ENCODE measurements at regions not wholly inside any gene's neighbourhood (a gene's known extent, or its start where the extent isn't known, plus 50 kb on each side); places are given as distances from the start of the nearest gene placed in this dataset.

GRCh38 chr15:47959617-47960413, 161.0 kb upstream of the SLC24A5 start:
- H3K4me3 ChIP-seq, result no peak overlapping the region
- no peak for DNase-seq
- intact Hi-C loops (cut with DNase I), result no loop called here
- no peaks in the 10 kb centered on the region for H3K9me3 ChIP-seq
- H3K9ac ChIP-seq (ENCODE audit: low read depth in 2 of 2, low read length in 2 of 2), result no peak overlapping the region
- TF ChIP-seq, protein P1, sequence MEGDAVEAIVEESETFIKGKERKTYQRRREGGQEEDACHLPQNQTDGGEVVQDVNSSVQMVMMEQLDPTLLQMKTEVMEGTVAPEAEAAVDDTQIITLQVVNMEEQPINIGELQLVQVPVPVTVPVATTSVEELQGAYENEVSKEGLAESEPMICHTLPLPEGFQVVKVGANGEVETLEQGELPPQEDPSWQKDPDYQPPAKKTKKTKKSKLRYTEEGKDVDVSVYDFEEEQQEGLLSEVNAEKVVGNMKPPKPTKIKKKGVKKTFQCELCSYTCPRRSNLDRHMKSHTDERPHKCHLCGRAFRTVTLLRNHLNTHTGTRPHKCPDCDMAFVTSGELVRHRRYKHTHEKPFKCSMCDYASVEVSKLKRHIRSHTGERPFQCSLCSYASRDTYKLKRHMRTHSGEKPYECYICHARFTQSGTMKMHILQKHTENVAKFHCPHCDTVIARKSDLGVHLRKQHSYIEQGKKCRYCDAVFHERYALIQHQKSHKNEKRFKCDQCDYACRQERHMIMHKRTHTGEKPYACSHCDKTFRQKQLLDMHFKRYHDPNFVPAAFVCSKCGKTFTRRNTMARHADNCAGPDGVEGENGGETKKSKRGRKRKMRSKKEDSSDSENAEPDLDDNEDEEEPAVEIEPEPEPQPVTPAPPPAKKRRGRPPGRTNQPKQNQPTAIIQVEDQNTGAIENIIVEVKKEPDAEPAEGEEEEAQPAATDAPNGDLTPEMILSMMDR (IDR thresholded peaks at IDR 0.05), result no peak
- H3K27me3 ChIP-seq, result no peaks in the 10 kb centered on the region
- no peak overlapping the region for H3K27ac ChIP-seq
- no peaks in the 10 kb centered on the region for H3K4me1 ChIP-seq
- no peaks in the 10 kb centered on the region for H3K36me3 ChIP-seq

DNA sequence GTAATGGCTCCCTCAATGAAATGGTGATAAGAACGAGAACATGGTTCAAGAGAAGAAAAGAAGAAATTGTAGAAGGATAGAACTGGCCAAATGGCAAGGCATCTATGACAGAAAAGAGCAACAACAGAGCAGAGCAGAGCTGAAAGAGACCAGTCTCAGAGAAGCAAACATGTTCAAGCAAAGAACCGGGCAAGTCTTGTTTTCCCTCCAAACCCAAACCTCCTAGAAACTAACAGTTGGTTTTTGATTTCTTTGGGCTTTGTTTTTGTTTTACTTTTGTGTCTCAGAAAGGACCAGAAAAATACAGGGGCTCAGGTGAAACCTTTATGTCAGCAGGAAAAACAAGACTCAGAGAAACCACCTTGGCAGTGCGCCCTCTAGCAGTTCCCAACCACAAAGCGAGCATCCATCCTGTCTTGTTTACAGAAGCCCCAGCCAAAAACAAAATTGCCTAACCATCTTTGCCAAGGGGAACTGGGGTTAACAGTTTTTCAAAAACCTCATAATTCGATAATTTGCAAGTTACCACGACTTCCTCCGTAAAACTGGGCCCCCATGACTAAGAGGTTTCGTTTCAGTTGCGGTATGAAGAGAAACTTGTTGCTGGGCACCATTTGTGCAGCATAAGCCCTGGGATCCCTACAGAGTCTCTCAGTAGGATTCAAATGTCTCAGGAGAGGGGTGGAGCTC, 159.2 kb upstream of the SLC24A5 start:
- DNase-seq, result no peak
- no peaks in the 10 kb centered on the region for H3K9me3 ChIP-seq
- H3K9ac ChIP-seq (ENCODE audit: low read depth in 2 of 2, low read length in 2 of 2), result no peak overlapping the region
- H3K4me1 ChIP-seq, result no peaks in the 10 kb centered on the region
- no peak overlapping the region for H3K27ac ChIP-seq
- H3K4me3 ChIP-seq, result no peak overlapping the region
- intact Hi-C loops (cut with DNase I), result no loop called here
- no peaks in the 10 kb centered on the region for H3K27me3 ChIP-seq
- TF ChIP-seq, protein P1 (IDR thresholded peaks at IDR 0.05), result no peak
- H3K36me3 ChIP-seq, result no peaks in the 10 kb centered on the region

DNA sequence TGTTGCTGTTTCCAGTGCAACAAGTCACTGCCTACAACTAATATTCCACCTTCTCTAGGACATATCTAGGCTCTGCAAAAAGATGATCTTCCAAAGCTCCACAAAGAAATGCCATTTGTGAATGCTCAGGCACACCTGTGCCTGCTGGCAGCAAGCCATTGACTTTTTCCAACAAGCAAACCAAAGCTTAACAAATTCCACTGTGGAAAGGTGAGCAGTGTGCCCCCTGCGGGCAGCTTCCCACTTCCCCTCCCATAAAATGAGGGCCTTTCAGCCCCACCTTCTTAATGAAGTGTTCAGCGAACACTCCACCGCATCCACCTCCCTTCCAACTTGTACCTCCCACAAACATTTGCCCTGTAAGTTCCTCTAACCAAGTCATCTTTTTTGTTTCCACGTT, 157.5 kb upstream of the SLC24A5 start:
- H3K4me1 ChIP-seq, result no peaks in the 10 kb centered on the region
- no peak overlapping the region for H3K4me3 ChIP-seq
- H3K27me3 ChIP-seq, result no peaks in the 10 kb centered on the region
- H3K27ac ChIP-seq, result no peak overlapping the region
- no peaks in the 10 kb centered on the region for H3K36me3 ChIP-seq
- TF ChIP-seq, protein P1 (IDR thresholded peaks at IDR 0.05), result no peak
- no peak for DNase-seq
- H3K9me3 ChIP-seq, result no peaks in the 10 kb centered on the region
- H3K9ac ChIP-seq (ENCODE audit: low read depth in 2 of 2, low read length in 2 of 2), result no peak overlapping the region
- intact Hi-C loops (cut with DNase I), result no loop called here

GRCh38 chr15:47964229-47964628, 156.6 kb upstream of the SLC24A5 start:
- intact Hi-C loops (cut with DNase I), result no loop called here
- TF ChIP-seq, protein P1 (IDR thresholded peaks at IDR 0.05), result no peak

DNA sequence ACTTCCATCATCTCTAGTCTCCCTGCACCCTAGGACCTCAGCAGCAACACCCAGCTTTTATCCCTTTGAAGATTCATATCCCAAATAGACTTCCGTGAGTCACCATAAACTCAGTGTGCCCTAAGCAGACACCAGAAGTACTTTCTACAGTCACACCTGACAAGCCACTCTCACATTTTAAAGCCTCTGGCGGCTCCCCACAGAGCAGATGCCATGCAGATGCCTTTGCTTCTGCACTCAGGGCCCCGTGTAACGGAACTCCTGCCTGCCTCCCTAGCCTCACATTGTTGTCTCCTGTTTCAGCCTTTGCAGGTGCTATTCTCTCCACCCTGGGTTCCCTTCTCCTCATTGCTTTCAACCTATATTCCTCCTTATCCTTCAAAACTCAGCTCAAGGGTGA, 155.5 kb upstream of the SLC24A5 start:
- DNase-seq, result no peak
- Histone ChIP-seq H3K27ac (no peak overlapping the region), H3K4me3 (no peak overlapping the region), H3K27me3 (no peaks in the 10 kb centered on the region), H3K36me3 (no peaks in the 10 kb centered on the region), H3K9me3 (no peaks in the 10 kb centered on the region), H3K9ac (ENCODE audit: low read depth in 2 of 2, low read length in 2 of 2) (no peak overlapping the region), H3K4me1 (no peaks in the 10 kb centered on the region)
- TF ChIP-seq, protein P1 (IDR thresholded peaks at IDR 0.05), result no peak
- intact Hi-C loops (cut with DNase I), result no loop called here

More at GRCh38 chr15:47964229-47964628, 156.6 kb upstream of the SLC24A5 start:
- H3K27ac ChIP-seq, result no peak overlapping the region
- H3K4me1 ChIP-seq, result no peaks in the 10 kb centered on the region
- H3K9me3 ChIP-seq, result no peaks in the 10 kb centered on the region
- no peaks in the 10 kb centered on the region for H3K27me3 ChIP-seq
- no peak overlapping the region for H3K9ac ChIP-seq (ENCODE audit: low read depth in 2 of 2, low read length in 2 of 2)
- no peak overlapping the region for H3K4me3 ChIP-seq
- DNase-seq, result no peak
- no peaks in the 10 kb centered on the region for H3K36me3 ChIP-seq
